ENCODE measurements at regions not wholly inside any gene's neighbourhood (a gene's known extent, or its start where the extent isn't known, plus 50 kb on each side); places are given as distances from the start of the nearest gene placed in this dataset.

- no peak overlapping the region for H3K27ac ChIP-seq (ENCODE audit: insufficient read depth, low read depth, low read length)
- ChIA-PET CTCF (no interaction called here), POLR2A (no interaction called here)
- H3K9me3 ChIP-seq (replicated peaks; ENCODE audit: control insufficient read depth, insufficient read depth, low read length): no peaks in the 10 kb centered on the region
- H4K20me1 ChIP-seq (replicated peaks; ENCODE audit: control insufficient read depth, extremely low read depth, insufficient read depth, low read length): no peaks in the 10 kb centered on the region
- FAIRE-seq: no peak
- H3K4me3 ChIP-seq (replicated peaks in 1 of 3; ENCODE audit: insufficient read depth in 1 of 3, low read depth in 1 of 3, low read length in 3 of 3): no peak overlapping the region
- no peak for DNase-seq (ENCODE audit: low read depth, low spot score)
- no peaks in the 10 kb centered on the region for H3K79me2 ChIP-seq (ENCODE audit: control insufficient read depth, insufficient read depth, low read length)
- no peaks in the 10 kb centered on the region for H3K9me1 ChIP-seq (replicated peaks; ENCODE audit: control insufficient read depth, extremely low read depth, insufficient read depth, low read length)
- dilution Hi-C loops (cut with MboI; ENCODE audit: extremely low pct_ligation_motif_present, low sequenced_read_pairs) (no loop called here), intact Hi-C loops (cut with micrococcal nuclease) (no loop called here)
- no peak for TF ChIP-seq MYC (IDR thresholded peaks at IDR 0.05; ENCODE audit: low read depth, low read length)
- TF ChIP-seq POLR2AphosphoS5 (IDR thresholded peaks at IDR 0.05; ENCODE audit: insufficient read depth, low read depth, low read length): no peak
- TF ChIP-seq MAX (IDR thresholded peaks at IDR 0.05; ENCODE audit: insufficient read depth, insufficient read length): no peak
- no peak for TF ChIP-seq GATA2 (IDR thresholded peaks at IDR 0.05; ENCODE audit: insufficient read depth, insufficient read length, low read depth, low read length)
- no peak for TF ChIP-seq JUN (IDR thresholded peaks at IDR 0.05; ENCODE audit: borderline replicate concordance, insufficient read depth, insufficient read length, low read depth)
- no peak for TF ChIP-seq EZH2 (IDR thresholded peaks at IDR 0.05; ENCODE audit: borderline replicate concordance, low read depth, low read length, severe bottlenecking)
- no peak for TF ChIP-seq POLR2A (IDR thresholded peaks at IDR 0.05; ENCODE audit: low read depth, low read length)
- no peak for TF ChIP-seq FOS (IDR thresholded peaks at IDR 0.05; ENCODE audit: borderline replicate concordance, insufficient read depth, low read length)
- TF ChIP-seq, protein P1, sequence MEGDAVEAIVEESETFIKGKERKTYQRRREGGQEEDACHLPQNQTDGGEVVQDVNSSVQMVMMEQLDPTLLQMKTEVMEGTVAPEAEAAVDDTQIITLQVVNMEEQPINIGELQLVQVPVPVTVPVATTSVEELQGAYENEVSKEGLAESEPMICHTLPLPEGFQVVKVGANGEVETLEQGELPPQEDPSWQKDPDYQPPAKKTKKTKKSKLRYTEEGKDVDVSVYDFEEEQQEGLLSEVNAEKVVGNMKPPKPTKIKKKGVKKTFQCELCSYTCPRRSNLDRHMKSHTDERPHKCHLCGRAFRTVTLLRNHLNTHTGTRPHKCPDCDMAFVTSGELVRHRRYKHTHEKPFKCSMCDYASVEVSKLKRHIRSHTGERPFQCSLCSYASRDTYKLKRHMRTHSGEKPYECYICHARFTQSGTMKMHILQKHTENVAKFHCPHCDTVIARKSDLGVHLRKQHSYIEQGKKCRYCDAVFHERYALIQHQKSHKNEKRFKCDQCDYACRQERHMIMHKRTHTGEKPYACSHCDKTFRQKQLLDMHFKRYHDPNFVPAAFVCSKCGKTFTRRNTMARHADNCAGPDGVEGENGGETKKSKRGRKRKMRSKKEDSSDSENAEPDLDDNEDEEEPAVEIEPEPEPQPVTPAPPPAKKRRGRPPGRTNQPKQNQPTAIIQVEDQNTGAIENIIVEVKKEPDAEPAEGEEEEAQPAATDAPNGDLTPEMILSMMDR (IDR thresholded peaks at IDR 0.05; ENCODE audit: extremely low read depth in 1 of 2, insufficient read depth in 1 of 2, low read depth in 1 of 2, low read length in 2 of 2): no peak
- no TSS peak for BruUV-seq (replicated peaks)
- H3K36me3 ChIP-seq (ENCODE audit: control insufficient read depth in 2 of 2, extremely low read depth in 1 of 2, insufficient read depth in 2 of 2, low read length in 2 of 2): no peaks in the 10 kb centered on the region
- no peaks in the 10 kb centered on the region for H3K4me1 ChIP-seq (ENCODE audit: control insufficient read depth, extremely low read depth, insufficient read depth, low read length)
- H3K27me3 ChIP-seq (ENCODE audit: control insufficient read depth in 2 of 2, insufficient read depth in 2 of 2, low read length in 2 of 2): no peaks in the 10 kb centered on the region
- H2AFZ ChIP-seq (ENCODE audit: low read depth, low read length): no peak overlapping the region
- H3K9ac ChIP-seq (replicated peaks; ENCODE audit: extremely low read depth, insufficient read depth, low read length): no peak overlapping the region
- no peak overlapping the region for H3K4me2 ChIP-seq (ENCODE audit: insufficient read depth, low read length)
These were observed 78.6 kb upstream of the RTL6 start for GRCh38 chr22:44576311-44577260.

All from endothelial cell of umbilical vein (primary cell).